Activated naive CD8-positive, alpha-beta T cell treated with anti-CD3 and anti-CD28 coated beads, Interleukin-2, amount 50 U/mL, for 24 hours (primary cell): ENCODE measurements at regions not wholly inside any gene's neighbourhood (a gene's known extent, or its start where the extent isn't known, plus 50 kb on each side); places are given as distances from the start of the nearest gene placed in this dataset.

Experiments
- ATAC-seq: fragments of 150-1000 bp; cut with Tn5 transposase; one replicate; pipeline ENCODE4 v1.10.0; 2021
- DNase-seq: peaks from one replicate; pipeline ENCODE4 v3.0.0; 2021
- H3K27ac Mint-ChIP-seq: one replicate; pipeline ENCODE4 v1.8.0; 2021; ENCODE audit warnings: mild to moderate bottlenecking, mixed read lengths
- H3K27me3 Mint-ChIP-seq: one replicate; pipeline ENCODE4 v1.8.0; 2021; ENCODE audit warnings: mixed read lengths
- H3K36me3 Mint-ChIP-seq: one replicate; pipeline ENCODE4 v1.8.0; 2021; ENCODE audit warnings: low read depth, mixed read lengths
- H3K4me1 Mint-ChIP-seq: one replicate; pipeline ENCODE4 v1.8.0; 2021; ENCODE audit warnings: mixed read lengths
- H3K4me3 Mint-ChIP-seq: one replicate; pipeline ENCODE4 v1.8.0; 2021; ENCODE audit warnings: mild to moderate bottlenecking, moderate library complexity, mixed read lengths
- H3K9me3 Mint-ChIP-seq: one replicate; pipeline ENCODE4 v1.8.0; 2021; ENCODE audit warnings: mixed read lengths

DNA sequence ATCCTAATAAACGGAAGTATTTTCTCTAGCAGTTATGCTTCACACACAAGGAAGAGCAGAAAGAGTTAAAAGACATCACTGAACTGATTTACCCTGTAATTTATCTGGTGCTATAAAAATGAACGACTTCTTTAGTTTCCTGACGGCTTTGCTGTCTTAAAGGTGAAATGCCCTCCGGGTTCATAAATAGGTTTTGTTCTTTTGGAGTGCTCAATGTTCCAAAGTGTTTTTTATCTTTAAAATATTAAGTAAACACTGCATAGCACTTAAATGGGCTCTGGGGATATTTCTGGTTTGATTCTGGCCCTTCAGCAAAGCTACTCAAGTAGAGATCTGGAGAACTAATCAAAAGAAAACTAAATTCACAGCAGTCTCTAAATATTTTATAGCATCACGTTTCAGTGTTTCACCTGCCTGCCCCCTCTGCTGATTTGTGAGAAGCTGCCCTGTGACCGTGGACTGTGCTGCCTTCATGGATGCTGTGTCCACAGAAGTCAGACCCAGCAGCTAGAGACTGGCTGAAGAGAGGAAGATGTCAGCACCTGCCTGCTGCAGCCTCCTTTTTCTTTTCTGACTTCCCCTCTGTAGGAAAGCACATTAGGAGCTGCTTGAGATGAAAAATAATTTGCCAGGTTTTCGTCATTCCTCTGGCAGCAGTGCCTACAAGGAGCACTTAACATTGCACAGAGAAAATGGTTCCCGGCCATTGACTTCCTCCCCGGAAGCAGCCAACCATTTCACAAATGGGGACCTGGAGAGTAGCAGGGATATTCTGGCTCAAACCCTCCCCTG is 205.1 kb upstream of the FSCB start:
- Mint-ChIP-seq H3K36me3 (no peaks in the 10 kb centered on the region), H3K4me3 (no peak overlapping the region), H3K4me1 (no peaks in the 10 kb centered on the region), H3K27me3 (no peaks in the 10 kb centered on the region), H3K9me3 (no peaks in the 10 kb centered on the region), H3K27ac (no peak overlapping the region)
- ATAC-seq, result no peak
- DNase-seq, result no peak

- no peak for ATAC-seq
- Mint-ChIP-seq H3K4me3 (no peak overlapping the region), H3K4me1 (no peaks in the 10 kb centered on the region), H3K9me3 (peaks cover 7% of the 10 kb centered on the region), H3K27ac (no peak overlapping the region), H3K36me3 (no peaks in the 10 kb centered on the region), H3K27me3 (no peaks in the 10 kb centered on the region)
- no peak for DNase-seq
Observed at GRCh38 chr14:44701563-44702263, 194.6 kb upstream of the FSCB start.

DNA sequence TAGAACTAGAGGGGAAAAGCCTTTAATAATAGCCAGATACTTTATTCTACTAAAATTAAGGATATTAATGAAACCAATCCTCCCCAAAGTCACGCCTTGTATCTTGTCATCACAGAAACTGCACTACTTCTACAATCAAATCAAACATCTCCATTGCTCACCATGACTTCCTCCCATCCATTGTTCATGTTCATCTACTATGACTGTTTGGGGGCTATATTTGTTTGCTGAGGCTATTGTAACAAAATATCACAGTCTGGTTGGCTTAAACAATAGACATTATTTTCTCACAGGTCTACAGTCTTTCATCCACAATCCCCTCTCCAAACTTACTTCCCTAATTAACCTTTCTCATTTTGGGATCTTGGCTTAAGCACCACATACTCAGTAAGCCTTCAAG is 193.6 kb upstream of the FSCB start:
- no peak for ATAC-seq
- Mint-ChIP-seq H3K4me1 (no peaks in the 10 kb centered on the region), H3K36me3 (no peaks in the 10 kb centered on the region), H3K4me3 (no peak overlapping the region), H3K9me3 (peaks cover 7% of the 10 kb centered on the region), H3K27ac (no peak overlapping the region), H3K27me3 (no peaks in the 10 kb centered on the region)
- no peak for DNase-seq

- no peaks in the 10 kb centered on the region for H3K27me3 Mint-ChIP-seq
- peaks cover 7% of the 10 kb centered on the region for H3K9me3 Mint-ChIP-seq
- no peak overlapping the region for H3K27ac Mint-ChIP-seq
- no peaks in the 10 kb centered on the region for H3K36me3 Mint-ChIP-seq
- no peaks in the 10 kb centered on the region for H3K4me1 Mint-ChIP-seq
- H3K4me3 Mint-ChIP-seq, result no peak overlapping the region
- ATAC-seq (no peak), DNase-seq (no peak)
Observed at GRCh38 chr14:44700184-44700583, 193.1 kb upstream of the FSCB start.

DNA sequence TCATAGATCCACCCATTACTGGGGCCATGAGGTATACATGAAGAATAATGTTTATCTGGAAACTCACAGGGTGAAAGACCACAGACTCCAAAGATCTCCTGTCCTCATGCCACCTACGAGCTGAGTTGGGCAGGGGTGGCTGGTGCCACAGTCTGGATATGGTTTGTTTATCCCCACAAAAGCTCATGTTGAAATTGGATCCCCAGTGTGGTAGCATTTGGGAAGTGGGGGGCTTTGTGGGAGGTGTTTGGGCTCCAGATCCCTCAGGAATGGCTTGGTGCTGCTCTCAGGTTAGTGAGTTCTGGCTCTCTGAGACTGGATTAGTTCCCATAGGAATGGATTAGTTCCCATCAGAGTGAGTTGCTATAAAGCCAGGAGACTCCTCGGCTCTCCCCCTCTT is 192.3 kb upstream of the FSCB start:
- Mint-ChIP-seq H3K27me3 (no peaks in the 10 kb centered on the region), H3K36me3 (no peaks in the 10 kb centered on the region), H3K9me3 (peaks cover 7% of the 10 kb centered on the region), H3K27ac (no peak overlapping the region), H3K4me1 (no peaks in the 10 kb centered on the region), H3K4me3 (no peak overlapping the region)
- DNase-seq (no peak), ATAC-seq (no peak)

GRCh38 chr14:44669496-44669895 is 162.4 kb upstream of the FSCB start:
- no peak for DNase-seq
- Mint-ChIP-seq H3K36me3 (no peaks in the 10 kb centered on the region), H3K4me3 (no peak overlapping the region), H3K27ac (no peak overlapping the region), H3K9me3 (peaks cover 5% of the 10 kb centered on the region), H3K4me1 (no peaks in the 10 kb centered on the region), H3K27me3 (peaks cover 2% of the 10 kb centered on the region)
- no peak for ATAC-seq

DNA sequence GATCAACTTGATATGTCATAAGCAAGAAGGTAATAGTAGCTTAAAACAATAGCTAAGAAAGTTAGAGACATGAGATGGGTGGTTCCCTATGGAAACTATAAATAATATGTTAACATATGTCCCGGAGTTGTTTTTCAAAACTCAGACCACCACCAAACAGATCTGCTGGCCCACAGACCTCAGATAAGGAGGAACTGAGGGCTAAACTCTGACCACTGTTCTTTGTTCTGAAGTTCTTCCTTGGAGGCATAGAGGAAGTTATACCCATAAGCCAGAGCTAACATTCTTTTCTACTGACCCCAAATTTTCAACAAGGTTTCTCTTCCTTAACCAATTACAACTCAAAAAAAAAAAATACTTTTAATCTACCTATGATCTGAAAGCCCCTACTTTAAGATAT is 156.1 kb upstream of the FSCB start:
- Mint-ChIP-seq H3K4me3 (no peak overlapping the region), H3K9me3 (no peaks in the 10 kb centered on the region), H3K4me1 (peaks cover 14% of the 10 kb centered on the region), H3K27ac (no peak overlapping the region), H3K27me3 (no peaks in the 10 kb centered on the region), H3K36me3 (no peaks in the 10 kb centered on the region)
- DNase-seq (no peak), ATAC-seq (no peak)

GRCh38 chr14:44662250-44662891 is 155.3 kb upstream of the FSCB start:
- ATAC-seq (no peak), DNase-seq (no peak)
- H3K4me1 Mint-ChIP-seq, result peaks cover 14% of the 10 kb centered on the region
- no peaks in the 10 kb centered on the region for H3K27me3 Mint-ChIP-seq
- no peaks in the 10 kb centered on the region for H3K9me3 Mint-ChIP-seq
- H3K36me3 Mint-ChIP-seq, result no peaks in the 10 kb centered on the region
- no peak overlapping the region for H3K4me3 Mint-ChIP-seq
- H3K27ac Mint-ChIP-seq, result no peak overlapping the region

DNA sequence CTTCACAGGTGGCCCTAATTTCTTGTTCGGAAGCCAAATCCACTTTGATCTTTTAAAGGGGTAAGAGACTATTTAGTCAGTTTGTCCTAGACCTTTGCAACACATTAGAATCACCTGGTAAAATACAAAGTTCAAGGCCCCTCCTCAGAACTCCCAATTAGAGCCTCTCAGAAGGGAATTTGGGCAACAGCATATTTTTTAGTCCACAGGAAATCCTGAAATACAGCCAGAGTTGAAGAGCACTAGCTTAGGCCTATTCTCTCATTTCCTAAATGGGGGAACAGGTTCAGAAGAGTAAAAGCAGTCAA is 151.3 kb upstream of the FSCB start:
- Mint-ChIP-seq H3K4me1 (peaks cover 10% of the 10 kb centered on the region), H3K9me3 (no peaks in the 10 kb centered on the region), H3K27ac (no peak overlapping the region)

DNA sequence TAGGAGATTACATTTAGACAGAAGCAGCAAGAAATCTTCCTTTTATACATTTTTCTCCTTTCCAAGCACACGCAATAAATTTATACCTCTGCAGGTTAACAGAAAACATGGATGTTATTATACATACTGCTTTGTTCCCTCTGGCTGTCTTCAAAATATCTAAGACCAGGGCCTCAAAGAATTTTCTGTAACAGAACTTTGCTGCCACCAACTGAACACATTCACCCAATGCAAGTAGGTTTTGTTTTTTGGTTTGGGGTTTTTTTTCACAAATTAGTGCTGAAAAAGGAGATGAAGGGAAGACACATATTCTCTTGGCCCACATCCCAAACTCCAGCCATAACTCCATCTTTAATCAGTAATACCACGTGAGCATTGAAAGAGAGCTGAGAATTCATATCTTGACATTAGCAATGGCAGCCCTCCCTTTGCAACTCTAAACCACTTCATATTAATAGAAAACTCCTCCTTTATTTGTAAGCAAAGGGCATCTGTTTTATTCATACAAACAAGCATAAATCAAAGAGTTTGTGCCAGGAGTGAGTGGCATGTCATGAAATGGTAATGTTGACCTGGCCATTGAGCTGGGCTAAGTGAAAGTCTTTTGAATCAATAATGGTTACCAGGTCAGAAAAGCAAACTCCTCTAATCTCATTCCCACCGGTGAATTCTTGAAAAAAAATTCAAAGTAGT is 150.8 kb upstream of the FSCB start:
- Mint-ChIP-seq H3K9me3 (no peaks in the 10 kb centered on the region), H3K36me3 (no peaks in the 10 kb centered on the region), H3K27ac (no peak overlapping the region), H3K27me3 (no peaks in the 10 kb centered on the region), H3K4me3 (no peak overlapping the region), H3K4me1 (peaks cover 5% of the 10 kb centered on the region)
- no peak for ATAC-seq
- no peak for DNase-seq

More for the DNA sequence above, 151.3 kb upstream of the FSCB start:
- Mint-ChIP-seq H3K27me3 (no peaks in the 10 kb centered on the region), H3K4me3 (no peak overlapping the region), H3K36me3 (no peaks in the 10 kb centered on the region)
- ATAC-seq (no peak), DNase-seq (no peak)

DNA sequence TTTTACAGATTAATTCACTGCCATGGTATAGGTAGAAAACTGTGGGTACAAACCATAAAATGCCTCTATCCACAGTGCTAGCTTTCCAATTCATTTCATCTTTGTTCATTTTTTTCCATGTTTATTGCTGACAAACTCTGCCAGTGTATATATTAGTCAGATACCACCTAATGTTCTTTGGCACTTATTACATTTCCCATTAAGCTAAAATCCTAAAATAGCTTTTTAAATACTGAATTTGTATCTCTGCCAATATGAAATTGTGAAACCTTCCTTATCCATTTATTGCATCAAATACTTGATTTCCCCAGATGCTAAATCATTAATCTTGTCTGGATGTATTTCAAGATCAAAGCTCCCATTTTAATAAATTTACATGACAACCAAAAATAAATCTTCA is 150.1 kb upstream of the FSCB start:
- no peaks in the 10 kb centered on the region for H3K27me3 Mint-ChIP-seq
- H3K4me3 Mint-ChIP-seq, result no peak overlapping the region
- ATAC-seq, result no peak

DNA sequence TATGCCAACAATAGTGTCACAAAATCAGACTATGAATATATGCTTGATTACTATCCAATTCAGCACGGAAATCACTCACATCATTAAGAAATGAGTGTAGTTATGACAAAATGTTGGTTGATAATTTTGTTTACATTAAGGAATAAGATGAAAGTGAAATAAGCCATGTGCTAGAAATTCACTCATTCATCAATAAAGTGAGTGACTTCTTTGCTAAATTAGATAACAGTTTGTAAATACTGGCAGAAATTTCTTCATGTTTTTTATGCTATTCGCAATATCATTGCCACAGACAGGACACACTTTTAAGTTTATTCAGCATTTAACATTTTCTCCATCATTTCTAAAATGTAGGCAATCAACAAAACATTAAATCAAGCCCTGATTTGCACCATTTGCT is 147.5 kb upstream of the FSCB start:
- Mint-ChIP-seq H3K4me3 (no peak overlapping the region), H3K9me3 (no peaks in the 10 kb centered on the region), H3K27ac (no peak overlapping the region), H3K4me1 (no peaks in the 10 kb centered on the region), H3K27me3 (no peaks in the 10 kb centered on the region), H3K36me3 (no peaks in the 10 kb centered on the region)
- DNase-seq, result no peak
- no peak for ATAC-seq

More for the DNA sequence above, 150.1 kb upstream of the FSCB start:
- Mint-ChIP-seq H3K36me3 (no peaks in the 10 kb centered on the region), H3K9me3 (no peaks in the 10 kb centered on the region), H3K4me1 (peaks cover 1% of the 10 kb centered on the region), H3K27ac (no peak overlapping the region)
- DNase-seq, result no peak

DNA sequence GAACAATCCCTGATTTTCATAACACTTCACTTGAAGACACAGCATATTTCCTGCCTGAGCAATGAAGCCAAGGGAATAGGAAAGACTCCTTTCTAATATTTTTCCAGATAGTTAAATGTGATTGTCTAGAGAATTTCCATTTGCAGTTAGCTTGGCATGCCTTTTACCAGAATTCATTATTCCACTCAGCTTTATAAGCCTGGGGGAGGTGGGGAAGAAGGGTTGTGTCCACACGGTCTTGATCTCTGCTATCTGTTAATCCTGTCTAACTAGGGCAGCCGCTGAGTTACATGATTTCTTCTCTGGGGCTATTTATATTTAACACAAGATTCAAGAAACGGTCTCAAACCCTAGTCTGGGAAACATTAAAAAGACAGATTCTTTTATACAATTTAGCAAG is 146.6 kb upstream of the FSCB start:
- H3K27ac Mint-ChIP-seq, result no peak overlapping the region
- H3K4me1 Mint-ChIP-seq, result no peaks in the 10 kb centered on the region
- H3K9me3 Mint-ChIP-seq, result no peaks in the 10 kb centered on the region
- H3K36me3 Mint-ChIP-seq, result no peaks in the 10 kb centered on the region
- ATAC-seq (no peak), DNase-seq (no peak)
- no peak overlapping the region for H3K4me3 Mint-ChIP-seq
- no peaks in the 10 kb centered on the region for H3K27me3 Mint-ChIP-seq

GRCh38 chr14:44652640-44653039 is 145.6 kb upstream of the FSCB start:
- DNase-seq (no peak), ATAC-seq (no peak)
- no peaks in the 10 kb centered on the region for H3K9me3 Mint-ChIP-seq
- H3K4me1 Mint-ChIP-seq, result no peaks in the 10 kb centered on the region
- H3K36me3 Mint-ChIP-seq, result no peaks in the 10 kb centered on the region
- H3K4me3 Mint-ChIP-seq, result no peak overlapping the region
- no peak overlapping the region for H3K27ac Mint-ChIP-seq
- H3K27me3 Mint-ChIP-seq, result no peaks in the 10 kb centered on the region

GRCh38 chr14:44649061-44649460 is 142.0 kb upstream of the FSCB start:
- Mint-ChIP-seq H3K4me3 (no peak overlapping the region), H3K9me3 (no peaks in the 10 kb centered on the region), H3K27ac (no peak overlapping the region), H3K36me3 (no peaks in the 10 kb centered on the region), H3K4me1 (no peaks in the 10 kb centered on the region), H3K27me3 (no peaks in the 10 kb centered on the region)
- no peak for DNase-seq
- no peak for ATAC-seq
